ENCODE measurements at regions not wholly inside any gene's neighbourhood (a gene's known extent, or its start where the extent isn't known, plus 50 kb on each side); places are given as distances from the start of the nearest gene placed in this dataset.

GRCh38 chr1:119288751-119289150 lies 79.8 kb upstream of the HAO2 start (continued):
- TF ChIP-seq ZNF462 (CRISPR knock-in tag; IDR thresholded peaks at IDR 0.05) (no peak), REST (IDR thresholded peaks at IDR 0.05; ENCODE audit: unreplicated experiment) (no peak)

GRCh38 chr1:119290297-119290696 lies 78.3 kb upstream of the HAO2 start:
- no peak overlapping the region for H3K27ac ChIP-seq (ENCODE audit: low read depth)
- H3K9me2 ChIP-seq (ENCODE audit: insufficient read depth), result no peaks in the 10 kb centered on the region
- no peak overlapping the region for H3K4me3 ChIP-seq
- H3K4me2 ChIP-seq, result no peak overlapping the region
- Mint-ChIP-seq H3K4me1 (peaks cover 28% of the 10 kb centered on the region), H3K4me3 (no peak overlapping the region), H3K36me3 (ENCODE audit: low read depth) (no peaks in the 10 kb centered on the region), H3K27me3 (ENCODE audit: insufficient read depth, low read depth, poor library complexity) (peaks cover 9% of the 10 kb centered on the region), H3K9me3 (no peaks in the 10 kb centered on the region), H3K27ac (no peak overlapping the region)
- H4K20me1 ChIP-seq (replicated peaks; ENCODE audit: insufficient read depth), result no peaks in the 10 kb centered on the region
- no peak overlapping the region for H2AFZ ChIP-seq
- no peaks in the 10 kb centered on the region for H3K36me3 ChIP-seq (ENCODE audit: insufficient read depth)
- peaks cover 24% of the 10 kb centered on the region for H3K4me1 ChIP-seq (ENCODE audit: insufficient read depth)
- no peaks in the 10 kb centered on the region for H3F3A ChIP-seq (replicated peaks; ENCODE audit: low read depth)
- no peak for DNase-seq (ENCODE audit: low spot score)
- H3K27me3 ChIP-seq (ENCODE audit: insufficient read depth), result no peaks in the 10 kb centered on the region
- no peaks in the 10 kb centered on the region for H3K79me2 ChIP-seq (replicated peaks; ENCODE audit: insufficient read depth)
- ATAC-seq, result no peak
- TF ChIP-seq ZNF114 (CRISPR knock-in tag; IDR thresholded peaks at IDR 0.05), result no peak
- no peak for TF ChIP-seq EZH2 (IDR thresholded peaks at IDR 0.05; ENCODE audit: low read depth, unreplicated experiment)
- no peak for TF ChIP-seq EZH2phosphoT487 (IDR thresholded peaks at IDR 0.05; ENCODE audit: unreplicated experiment)
- no peak for TF ChIP-seq REST (IDR thresholded peaks at IDR 0.05; ENCODE audit: unreplicated experiment)
- TF ChIP-seq POLR2AphosphoS5 (IDR thresholded peaks at IDR 0.05; ENCODE audit: low read depth), result no peak
- no peak for TF ChIP-seq JUNB (IDR thresholded peaks at IDR 0.05; ENCODE audit: unreplicated experiment)
- no peak for TF ChIP-seq CREB1 (CRISPR knock-in tag; IDR thresholded peaks at IDR 0.05; ENCODE audit: low read depth)
- no peak for TF ChIP-seq NANOG (IDR thresholded peaks at IDR 0.05; ENCODE audit: borderline replicate concordance)
- TF ChIP-seq ETS1 (IDR thresholded peaks at IDR 0.05), result no peak
- TF ChIP-seq STAT1 (IDR thresholded peaks at IDR 0.05; ENCODE audit: unreplicated experiment), result no peak

Measured in GM23338 (cell line).